ENCODE measurements at regions not wholly inside any gene's neighbourhood (a gene's known extent, or its start where the extent isn't known, plus 50 kb on each side); places are given as distances from the start of the nearest gene placed in this dataset.

DNA sequence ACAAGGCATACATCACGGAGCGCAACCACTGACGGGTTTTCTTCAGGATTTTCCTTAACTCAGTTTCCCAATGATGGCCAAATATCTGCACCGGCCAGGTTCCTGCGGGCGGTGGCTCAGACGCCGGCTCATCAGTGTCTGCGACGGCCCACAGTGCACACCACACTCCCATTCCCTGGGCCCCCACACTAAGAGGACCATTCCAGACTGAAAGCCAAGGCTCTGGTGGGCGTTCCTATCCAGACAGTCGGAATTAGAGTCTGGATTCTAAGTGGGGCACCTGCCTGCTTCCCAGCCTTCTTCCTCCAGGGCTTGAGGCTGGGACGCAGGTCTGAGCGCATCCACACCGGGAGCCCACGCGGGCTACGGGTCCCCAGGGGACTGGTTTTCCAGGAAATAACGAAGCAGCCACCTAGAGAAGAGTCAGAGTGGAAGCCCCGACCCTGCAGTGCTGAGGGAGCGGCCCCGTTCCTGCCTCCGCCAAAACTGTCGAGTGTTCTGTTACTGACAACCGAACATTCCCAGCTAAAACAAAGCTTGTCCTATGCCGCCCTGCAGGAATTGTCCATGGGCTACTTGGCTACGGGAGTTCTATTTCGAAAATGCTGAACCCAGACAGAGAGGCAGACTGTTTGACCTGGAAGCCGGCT, 75.3 kb downstream of the TMEM18 start:
- ChIA-PET POLR2A (no interaction called here), CTCF (no interaction called here)
- peaks cover 3% of the 10 kb centered on the region for H3K9me3 ChIP-seq (replicated peaks; ENCODE audit: control insufficient read depth, insufficient read depth, low read length)
- no peaks in the 10 kb centered on the region for H3K4me1 ChIP-seq (ENCODE audit: control insufficient read depth, extremely low read depth, insufficient read depth, low read length)
- FAIRE-seq (no peak), DNase-seq (ENCODE audit: low read depth, low spot score) (no peak)
- dilution Hi-C loops (cut with MboI; ENCODE audit: extremely low pct_ligation_motif_present, low sequenced_read_pairs): no loop called here
- H3K36me3 ChIP-seq (ENCODE audit: control insufficient read depth in 2 of 2, extremely low read depth in 1 of 2, insufficient read depth in 2 of 2, low read length in 2 of 2): no peaks in the 10 kb centered on the region
- no peak overlapping the region for H3K27ac ChIP-seq (ENCODE audit: insufficient read depth, low read depth, low read length)
- no peaks in the 10 kb centered on the region for H3K27me3 ChIP-seq (ENCODE audit: control insufficient read depth in 2 of 2, insufficient read depth in 2 of 2, low read length in 2 of 2)
- TF ChIP-seq EZH2 (IDR thresholded peaks at IDR 0.05; ENCODE audit: borderline replicate concordance, low read depth, low read length, severe bottlenecking): no peak
- no peak for TF ChIP-seq JUN (IDR thresholded peaks at IDR 0.05; ENCODE audit: borderline replicate concordance, insufficient read depth, insufficient read length, low read depth)
- TF ChIP-seq, protein P1, sequence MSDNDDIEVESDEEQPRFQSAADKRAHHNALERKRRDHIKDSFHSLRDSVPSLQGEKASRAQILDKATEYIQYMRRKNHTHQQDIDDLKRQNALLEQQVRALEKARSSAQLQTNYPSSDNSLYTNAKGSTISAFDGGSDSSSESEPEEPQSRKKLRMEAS (IDR thresholded peaks at IDR 0.05; ENCODE audit: insufficient read depth, insufficient read length): no peak
- TF ChIP-seq, protein P2, sequence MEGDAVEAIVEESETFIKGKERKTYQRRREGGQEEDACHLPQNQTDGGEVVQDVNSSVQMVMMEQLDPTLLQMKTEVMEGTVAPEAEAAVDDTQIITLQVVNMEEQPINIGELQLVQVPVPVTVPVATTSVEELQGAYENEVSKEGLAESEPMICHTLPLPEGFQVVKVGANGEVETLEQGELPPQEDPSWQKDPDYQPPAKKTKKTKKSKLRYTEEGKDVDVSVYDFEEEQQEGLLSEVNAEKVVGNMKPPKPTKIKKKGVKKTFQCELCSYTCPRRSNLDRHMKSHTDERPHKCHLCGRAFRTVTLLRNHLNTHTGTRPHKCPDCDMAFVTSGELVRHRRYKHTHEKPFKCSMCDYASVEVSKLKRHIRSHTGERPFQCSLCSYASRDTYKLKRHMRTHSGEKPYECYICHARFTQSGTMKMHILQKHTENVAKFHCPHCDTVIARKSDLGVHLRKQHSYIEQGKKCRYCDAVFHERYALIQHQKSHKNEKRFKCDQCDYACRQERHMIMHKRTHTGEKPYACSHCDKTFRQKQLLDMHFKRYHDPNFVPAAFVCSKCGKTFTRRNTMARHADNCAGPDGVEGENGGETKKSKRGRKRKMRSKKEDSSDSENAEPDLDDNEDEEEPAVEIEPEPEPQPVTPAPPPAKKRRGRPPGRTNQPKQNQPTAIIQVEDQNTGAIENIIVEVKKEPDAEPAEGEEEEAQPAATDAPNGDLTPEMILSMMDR (IDR thresholded peaks at IDR 0.05; ENCODE audit: extremely low read depth in 1 of 2, insufficient read depth in 1 of 2, low read depth in 1 of 2, low read length in 2 of 2): no peak
- TF ChIP-seq GATA2 (IDR thresholded peaks at IDR 0.05; ENCODE audit: insufficient read depth, insufficient read length, low read depth, low read length): no peak
- no peak for TF ChIP-seq MYC (IDR thresholded peaks at IDR 0.05; ENCODE audit: low read depth, low read length)
- TF ChIP-seq POLR2A (IDR thresholded peaks at IDR 0.05; ENCODE audit: low read depth, low read length): no peak
- TF ChIP-seq POLR2AphosphoS5 (IDR thresholded peaks at IDR 0.05; ENCODE audit: insufficient read depth, low read depth, low read length): no peak
- TF ChIP-seq FOS (IDR thresholded peaks at IDR 0.05; ENCODE audit: borderline replicate concordance, insufficient read depth, low read length): no peak
- no peaks in the 10 kb centered on the region for H4K20me1 ChIP-seq (replicated peaks; ENCODE audit: control insufficient read depth, extremely low read depth, insufficient read depth, low read length)
- H3K79me2 ChIP-seq (ENCODE audit: control insufficient read depth, insufficient read depth, low read length): no peaks in the 10 kb centered on the region
- no peak overlapping the region for H3K4me3 ChIP-seq (replicated peaks in 1 of 3; ENCODE audit: insufficient read depth in 1 of 3, low read depth in 1 of 3, low read length in 3 of 3)
- H3K9ac ChIP-seq (replicated peaks; ENCODE audit: extremely low read depth, insufficient read depth, low read length): no peak overlapping the region
- no peak overlapping the region for H2AFZ ChIP-seq (ENCODE audit: low read depth, low read length)
- H3K9me1 ChIP-seq (replicated peaks; ENCODE audit: control insufficient read depth, extremely low read depth, insufficient read depth, low read length): no peaks in the 10 kb centered on the region
- intact Hi-C loops (cut with micrococcal nuclease): no loop called here
- H3K4me2 ChIP-seq (ENCODE audit: insufficient read depth, low read length): no peak overlapping the region
- no TSS peak for BruUV-seq (replicated peaks)

Measured in endothelial cell of umbilical vein (primary cell).